GM21529 (cell line): ENCODE measurements at regions not wholly inside any gene's neighbourhood (a gene's known extent, or its start where the extent isn't known, plus 50 kb on each side); places are given as distances from the start of the nearest gene placed in this dataset.

ENCODE experiments used
- ATAC-seq: cut with Tn5 transposase; IDR thresholded peaks from one replicate; pipeline ENCODE4 v1.9.1; 2021; ENCODE audit not compliant: unreplicated experiment

DNA sequence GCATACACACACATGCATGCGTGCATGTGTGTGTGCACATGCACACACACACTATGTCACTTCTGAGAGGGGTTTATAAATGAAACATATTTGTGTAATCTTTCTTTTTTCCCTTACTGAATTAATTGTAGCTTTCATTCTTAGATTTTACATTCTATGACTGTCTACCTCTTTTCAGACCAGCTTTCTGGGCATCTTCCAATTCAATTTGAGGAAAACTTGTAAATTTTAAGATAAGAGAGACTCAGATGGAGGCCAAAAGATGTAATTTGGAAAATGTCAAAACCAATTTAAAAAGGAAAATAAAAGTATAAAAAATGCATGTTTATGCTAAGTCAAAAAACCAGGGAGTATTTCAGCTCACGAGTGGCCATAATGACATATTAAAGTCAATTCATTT lies 594.5 kb downstream of the OLFM4 start:
- ATAC-seq = no peak

DNA sequence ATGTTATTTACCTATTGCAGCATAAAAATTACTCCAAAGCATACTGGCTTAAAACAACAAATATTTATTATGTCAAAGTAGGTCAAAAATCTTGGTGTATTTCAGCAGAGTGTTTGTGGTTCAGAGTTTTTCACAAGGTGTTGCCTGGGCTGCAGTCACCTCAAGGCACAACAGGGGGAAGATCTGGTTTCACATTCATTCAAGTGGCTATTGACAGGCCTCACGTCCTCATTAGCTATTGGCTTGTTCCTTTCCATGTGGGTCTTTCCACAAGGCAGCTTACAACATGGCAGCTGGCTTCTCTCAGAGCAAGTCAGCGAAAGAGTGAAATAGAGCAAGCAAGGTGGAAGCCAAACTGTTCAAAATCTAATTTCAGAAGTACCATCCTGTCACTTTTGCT lies 602.9 kb downstream of the OLFM4 start:
- ATAC-seq = no peak

DNA sequence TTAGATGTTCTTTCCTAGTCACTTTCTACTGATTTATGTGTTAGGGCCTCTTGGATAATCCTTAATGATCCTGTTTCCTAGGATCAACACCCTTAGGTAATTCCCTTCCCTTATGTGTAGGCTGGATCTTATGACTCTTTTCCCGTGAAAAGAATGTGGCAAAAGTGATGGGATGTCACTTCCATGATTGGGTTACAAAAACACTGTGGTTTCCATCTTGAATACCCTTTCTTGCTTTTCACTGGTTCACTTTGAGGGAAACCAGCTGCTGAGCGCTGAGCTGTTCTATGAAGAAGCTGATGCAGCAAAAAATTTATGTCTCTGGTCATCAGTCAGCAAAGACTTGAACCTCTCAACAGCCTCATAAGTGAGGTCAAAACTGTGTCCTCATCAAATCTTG lies 609.4 kb downstream of the OLFM4 start:
- ATAC-seq = no peak

DNA sequence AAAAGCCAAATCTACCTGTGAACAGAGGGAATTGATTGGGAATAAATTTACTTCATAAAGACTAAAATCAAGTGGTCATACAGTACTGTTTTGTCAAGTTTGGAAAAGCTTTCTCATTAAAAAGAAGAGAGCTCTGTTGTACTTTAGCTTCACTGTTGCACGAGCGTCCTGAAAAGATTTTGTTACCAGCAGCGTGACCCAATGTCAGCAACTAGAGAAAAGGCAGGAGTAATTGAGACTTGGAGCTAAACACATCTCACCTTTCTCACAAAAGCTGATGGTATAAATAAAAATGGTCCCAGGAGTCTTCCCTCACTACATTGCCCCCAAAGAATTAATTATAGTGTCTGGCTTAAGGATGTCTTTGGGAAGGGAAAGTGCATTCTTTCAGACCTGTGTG lies 613.7 kb downstream of the OLFM4 start:
- ATAC-seq = no peak

DNA sequence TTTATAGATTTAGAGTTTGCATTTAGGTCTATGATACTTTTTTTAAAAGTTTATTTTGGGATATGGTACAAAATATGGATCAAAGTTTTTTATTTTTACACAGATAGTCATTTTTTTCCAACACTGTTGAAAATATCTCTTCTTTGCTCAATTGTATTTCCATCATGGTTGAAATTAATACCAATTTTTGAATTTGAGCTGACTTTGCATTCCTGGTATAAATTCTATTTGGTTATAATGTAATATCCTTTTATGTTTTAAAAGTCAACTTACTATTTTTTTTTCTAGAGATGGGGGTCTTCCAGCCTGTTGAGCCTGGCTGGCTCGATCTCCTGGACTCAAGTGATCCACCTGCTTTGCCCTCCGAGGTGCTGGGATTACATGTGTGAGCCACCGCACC lies 620.1 kb downstream of the OLFM4 start:
- no peak for ATAC-seq

DNA sequence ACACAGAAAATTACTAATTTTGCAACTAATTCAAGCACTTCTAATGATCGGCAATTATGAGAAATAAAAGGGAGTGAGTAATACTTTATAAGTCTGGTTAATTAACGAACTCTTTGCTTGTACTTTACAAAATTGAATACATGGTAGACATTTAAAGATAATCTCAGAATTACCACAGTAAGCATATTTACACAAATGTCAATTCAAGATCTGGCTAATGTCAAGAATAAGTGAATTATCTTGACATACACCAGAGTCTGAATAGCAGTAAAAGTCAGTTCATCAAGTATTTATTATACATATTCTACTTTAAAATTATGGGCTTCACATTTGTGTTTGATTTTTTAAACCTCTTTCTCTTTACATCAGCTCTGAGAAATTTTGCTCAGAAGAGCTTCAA lies 643.4 kb downstream of the OLFM4 start:
- ATAC-seq = no peak

DNA sequence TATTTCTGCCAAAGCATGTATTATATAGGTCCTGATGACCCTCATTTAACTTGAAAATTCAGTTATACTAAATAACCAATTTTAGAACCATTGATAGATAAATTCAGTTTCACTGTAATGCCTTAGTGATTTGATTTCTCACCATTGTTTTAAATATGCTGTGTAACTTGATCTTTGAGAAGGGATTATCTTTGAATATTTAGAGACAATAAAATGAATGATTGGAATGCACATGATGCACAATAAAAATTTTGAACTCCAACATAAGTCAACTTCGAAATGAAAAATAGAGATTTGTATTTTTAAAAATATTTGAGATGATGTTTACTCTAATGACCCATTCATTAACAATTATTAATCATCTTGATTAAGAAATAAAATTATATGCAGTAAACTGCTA lies 654.5 kb downstream of the OLFM4 start:
- no peak for ATAC-seq

DNA sequence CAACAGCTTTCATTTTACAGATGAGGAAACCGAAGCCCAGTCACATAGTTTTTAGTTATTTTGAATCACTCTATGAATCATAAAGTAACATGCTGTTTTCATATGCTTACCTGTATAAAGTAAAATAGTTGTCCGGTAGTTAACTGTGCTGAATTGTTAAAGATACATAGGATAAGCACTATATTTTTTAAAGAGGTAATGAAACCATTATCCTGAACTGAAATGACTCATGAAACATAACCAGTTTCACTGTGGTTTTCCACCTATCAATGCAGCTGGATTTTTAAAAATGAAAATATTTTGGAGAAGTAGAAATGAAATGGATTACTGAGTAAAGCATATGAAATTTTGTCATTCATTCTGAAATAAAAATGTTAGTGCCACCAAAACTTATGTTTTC lies 655.0 kb downstream of the OLFM4 start:
- ATAC-seq = no peak

DNA sequence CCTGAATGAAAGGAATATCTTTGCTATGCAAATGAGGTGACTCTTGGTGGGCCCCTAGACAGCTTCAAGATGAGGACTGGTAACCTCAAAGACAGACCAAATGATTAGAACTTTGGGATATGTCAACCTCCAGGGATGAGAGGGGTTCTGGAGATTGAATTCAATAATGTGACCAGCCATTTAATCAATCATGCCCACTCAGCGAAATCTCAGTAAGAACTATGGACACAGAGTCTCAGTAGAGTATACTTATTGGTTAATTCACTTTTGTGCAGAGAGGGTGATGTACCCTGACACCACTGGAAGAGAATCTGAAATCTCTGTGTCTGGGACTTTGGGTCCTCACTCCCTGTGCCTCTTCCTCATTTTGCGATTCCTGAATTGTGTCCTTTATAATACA lies 662.8 kb downstream of the OLFM4 start:
- ATAC-seq = no peak

DNA sequence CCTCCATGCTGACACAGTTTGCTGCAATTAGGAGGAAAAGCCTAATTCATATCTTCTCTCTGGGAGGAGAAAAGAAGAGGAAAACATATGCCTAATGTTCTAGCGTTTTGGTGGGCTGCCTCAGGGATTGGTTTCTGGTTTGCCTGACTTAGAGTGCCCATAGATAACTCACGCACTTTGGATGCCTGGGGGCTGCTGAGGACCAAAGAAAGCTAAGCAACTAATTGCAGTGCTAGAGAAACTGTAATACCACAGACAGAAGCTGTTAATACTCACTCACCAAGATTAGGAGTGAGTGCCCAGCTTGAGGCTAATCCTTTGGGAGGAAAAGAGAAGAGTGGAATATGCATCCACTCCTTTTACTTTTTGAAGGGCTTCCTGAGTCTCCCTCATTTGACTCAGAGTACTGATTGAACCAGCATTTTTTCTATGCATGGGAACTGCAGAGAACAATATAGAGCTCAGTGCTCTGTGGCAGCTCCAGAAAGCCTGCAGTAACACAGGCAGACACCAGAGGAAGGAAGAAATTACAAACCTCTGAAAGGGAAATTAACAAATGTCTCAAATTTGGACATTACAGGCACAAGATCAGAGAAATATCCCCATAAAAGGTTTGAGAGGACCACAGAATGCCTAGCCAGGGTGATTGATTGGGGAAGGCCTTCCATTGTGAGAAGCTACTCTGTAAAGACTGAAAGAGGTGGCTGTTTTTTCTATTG lies 666.4 kb downstream of the OLFM4 start:
- no peak for ATAC-seq

DNA sequence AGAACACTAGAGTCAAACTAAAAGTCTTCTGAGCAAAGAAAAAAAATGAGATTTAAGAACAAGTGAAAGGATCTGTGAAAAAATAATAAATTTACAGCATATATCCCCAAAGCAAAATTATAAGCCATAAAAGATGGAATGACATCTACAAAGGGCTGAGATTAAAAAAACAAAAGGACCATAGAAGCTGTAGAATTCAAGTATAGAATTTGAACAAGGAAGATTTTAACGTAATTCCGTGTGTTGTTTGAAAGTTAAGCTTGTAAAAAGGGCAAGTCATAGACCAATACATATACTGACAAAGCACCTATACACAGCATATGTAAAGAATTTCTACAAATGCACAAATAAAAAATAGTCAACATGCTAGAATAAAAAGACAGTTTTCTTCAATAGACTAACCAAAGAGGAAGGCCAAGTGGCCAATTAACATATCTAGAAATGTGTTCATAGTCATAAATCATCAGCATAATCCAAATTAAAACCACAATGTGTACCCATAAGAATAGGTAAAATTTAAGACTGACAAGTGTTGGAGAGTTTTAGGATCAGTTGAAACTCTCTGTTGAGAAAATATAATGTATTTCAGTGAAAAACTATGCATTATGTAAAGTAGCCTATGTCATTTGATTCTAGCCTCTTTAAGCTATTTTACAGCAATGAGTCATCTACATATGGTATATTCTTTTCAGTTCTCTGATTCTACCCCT lies 674.9 kb downstream of the OLFM4 start:
- no peak for ATAC-seq

DNA sequence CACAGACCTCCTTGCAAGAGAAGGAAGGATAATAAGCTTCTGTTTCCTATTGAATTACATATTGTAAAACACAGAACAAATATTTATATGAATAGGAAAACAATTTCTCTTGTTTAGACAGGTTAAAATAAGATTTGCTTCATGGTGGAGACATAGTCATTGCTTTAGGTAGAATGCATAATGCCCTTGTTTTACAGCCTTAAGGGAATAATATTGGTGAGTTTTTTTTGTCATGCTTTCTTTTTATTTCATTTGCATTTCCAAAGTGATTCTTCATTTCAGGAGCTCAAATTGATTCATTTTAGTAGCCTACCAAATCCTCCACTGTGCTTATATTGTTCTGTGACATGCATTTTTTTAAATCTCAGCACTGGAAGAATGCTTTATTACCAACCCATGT lies 690.7 kb downstream of the OLFM4 start:
- no peak for ATAC-seq

DNA sequence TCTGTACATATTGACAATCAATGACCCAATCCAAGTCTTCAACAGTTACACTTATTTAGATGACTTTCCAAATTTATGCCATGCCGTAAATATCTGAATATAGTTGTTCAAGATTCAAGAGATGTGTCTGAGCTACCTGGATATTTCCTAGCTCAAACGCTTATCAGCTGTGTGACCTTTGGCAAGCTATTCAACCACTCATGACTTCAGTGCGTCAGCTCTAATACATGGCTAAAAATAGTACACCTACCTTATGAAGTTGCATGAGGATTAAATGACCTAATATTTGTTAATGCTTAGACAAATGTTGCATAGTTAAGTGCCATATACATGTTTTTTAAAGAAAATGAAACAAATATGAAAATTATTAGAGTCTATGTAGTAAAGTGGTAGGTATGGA lies 704.1 kb downstream of the OLFM4 start:
- ATAC-seq = no peak

DNA sequence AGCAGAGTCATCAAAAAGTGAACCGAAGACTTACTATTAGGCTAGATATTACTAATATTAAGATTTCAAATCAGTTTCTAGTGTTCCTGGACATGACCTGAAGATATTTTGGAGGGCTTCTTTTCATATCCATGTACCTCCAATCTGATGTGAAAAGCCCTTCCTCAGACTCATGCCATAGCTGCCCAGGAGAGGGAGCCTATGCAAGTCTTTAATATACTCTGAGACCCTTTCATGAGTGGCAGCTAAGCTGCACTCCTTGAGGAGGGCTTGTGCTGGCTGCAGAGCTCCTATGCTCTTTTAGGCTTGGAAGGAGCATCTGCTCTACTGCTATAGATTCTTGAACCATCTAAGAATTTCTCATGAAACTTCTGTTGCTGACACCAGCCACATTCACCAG lies 715.3 kb downstream of the OLFM4 start:
- ATAC-seq = no peak

DNA sequence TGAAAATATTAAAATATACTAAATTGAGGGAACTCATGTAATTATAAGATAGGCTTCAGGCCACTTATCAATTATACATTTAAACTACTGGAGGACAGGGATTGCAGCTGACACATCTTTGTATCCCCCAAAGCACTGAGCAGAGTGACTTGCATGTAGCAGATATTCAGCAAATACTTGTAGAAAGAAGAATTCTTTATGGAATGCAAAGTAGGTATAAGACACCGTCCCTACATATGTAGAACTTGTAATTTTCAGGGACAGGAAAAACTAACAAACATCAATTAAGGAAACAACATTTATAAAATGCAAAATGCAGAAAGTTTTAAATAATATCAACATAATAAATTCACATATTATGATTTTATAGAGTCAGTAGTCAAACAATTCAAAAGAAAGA lies 719.2 kb downstream of the OLFM4 start:
- no peak for ATAC-seq

DNA sequence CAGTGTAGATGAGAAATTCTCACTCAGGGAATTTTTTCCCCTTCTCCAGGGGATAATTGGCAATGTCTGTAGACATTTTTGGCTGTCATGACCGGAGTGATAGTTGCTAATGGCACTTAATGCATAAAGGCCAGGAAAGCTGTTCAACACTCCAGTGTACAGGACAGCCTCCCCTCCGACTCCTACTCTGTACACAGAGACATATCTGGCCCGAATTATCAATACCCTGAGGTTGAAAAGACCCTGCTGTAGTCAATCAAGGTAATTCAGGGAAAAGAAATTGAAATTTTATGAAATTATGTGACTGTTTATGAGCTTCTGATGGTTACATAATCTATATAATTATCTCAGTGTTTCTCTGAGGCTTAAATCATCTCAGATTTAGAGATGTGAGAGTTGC lies 720.7 kb downstream of the OLFM4 start:
- no peak for ATAC-seq

DNA sequence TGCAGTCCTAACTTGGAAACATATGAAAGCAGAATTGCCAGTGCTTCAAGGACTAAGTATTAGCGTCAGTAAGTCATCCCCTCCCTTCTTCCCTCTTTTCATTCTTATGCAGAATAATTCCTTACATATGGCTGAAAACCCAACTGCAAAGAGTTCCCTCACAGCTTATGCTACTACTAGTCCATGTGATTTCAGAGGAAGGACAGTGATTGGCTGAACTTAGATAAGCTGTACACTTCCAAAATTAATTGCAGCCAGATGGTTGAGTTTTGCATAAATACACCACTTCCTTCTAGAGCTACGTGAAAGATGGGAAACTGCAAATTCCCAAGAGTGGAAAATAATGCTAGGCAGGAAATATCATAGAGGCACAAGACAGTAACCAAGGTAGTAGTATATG lies 730.4 kb downstream of the OLFM4 start:
- no peak for ATAC-seq

DNA sequence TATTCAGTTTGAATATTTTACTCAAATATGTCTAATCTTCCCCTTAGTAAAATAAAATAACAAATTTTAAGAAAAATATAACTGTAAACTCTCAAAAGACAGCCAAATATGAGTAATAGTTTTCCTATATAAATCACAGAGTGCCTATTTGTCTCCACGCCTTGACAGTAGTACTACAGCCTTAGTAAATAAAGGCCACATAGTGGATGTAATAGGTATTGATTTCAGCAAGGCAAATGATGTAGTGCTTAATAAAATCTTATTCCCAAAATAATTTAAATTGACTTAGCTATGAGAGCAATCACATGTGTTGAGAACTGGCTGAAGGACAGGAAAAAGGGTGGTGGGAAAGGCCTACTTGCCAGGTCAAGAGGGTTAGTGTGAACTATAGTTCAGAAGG lies 747.2 kb downstream of the OLFM4 start:
- no peak for ATAC-seq

DNA sequence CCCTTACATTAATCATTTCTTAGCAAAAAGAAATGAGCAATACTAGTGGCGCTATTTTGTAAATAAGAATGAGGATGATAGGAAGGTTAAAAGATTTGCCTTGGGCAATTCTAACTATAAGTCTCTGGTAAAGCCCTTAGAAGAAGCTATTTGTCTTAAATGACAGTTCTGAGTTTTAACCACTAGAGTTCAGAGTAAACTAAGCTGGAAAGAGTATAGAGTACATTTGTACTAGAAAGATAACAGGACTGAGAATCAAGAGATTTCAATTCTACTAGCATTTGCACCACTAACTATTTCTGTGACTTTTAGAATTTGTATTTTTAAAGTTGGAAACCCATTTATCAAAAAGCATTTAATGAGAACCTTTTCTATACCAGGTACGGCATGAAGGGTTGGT lies 750.3 kb downstream of the OLFM4 start:
- no peak for ATAC-seq

DNA sequence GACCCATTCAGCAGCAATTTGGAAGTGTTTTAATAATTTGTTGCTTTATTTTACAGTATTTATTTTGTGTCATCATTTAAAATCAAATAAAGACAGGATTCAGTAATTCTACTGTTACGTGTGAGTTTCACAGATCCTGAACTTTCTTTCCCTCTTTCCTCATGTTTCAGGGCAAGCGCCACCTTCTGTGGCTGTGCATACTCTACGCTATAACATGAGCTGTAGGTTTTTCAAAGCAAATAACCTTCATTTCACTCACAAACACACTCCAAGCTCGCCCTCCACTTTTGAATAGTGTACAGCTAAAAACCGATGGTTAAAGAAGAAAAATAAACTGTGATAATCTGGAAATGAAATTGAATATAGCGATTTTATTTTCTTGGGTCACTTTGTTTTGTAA lies 753.3 kb downstream of the OLFM4 start:
- ATAC-seq = no peak

DNA sequence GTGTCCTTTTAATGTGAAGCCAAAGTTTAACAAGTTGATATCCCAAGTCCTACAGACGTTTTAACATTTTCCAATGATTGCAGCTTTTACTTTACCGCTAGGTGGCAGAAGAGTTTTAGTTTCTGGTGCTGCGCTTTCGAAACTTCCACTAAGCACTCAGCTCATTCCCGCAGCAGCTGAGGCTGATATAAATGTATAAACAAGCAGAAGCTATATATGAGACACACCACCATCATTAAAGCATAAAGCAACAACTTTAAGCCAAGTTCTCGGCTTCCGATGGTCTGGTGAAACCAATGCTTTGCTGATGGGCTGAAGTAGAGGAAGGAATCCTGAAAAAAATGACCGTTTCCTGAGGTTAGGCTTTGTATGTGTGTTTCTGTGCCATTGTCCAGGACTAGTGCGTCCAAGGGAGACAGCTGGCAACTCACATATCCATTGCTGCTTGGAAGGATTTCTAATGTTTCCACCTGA lies 753.9 kb downstream of the OLFM4 start:
- ATAC-seq = peak; percentile 82

DNA sequence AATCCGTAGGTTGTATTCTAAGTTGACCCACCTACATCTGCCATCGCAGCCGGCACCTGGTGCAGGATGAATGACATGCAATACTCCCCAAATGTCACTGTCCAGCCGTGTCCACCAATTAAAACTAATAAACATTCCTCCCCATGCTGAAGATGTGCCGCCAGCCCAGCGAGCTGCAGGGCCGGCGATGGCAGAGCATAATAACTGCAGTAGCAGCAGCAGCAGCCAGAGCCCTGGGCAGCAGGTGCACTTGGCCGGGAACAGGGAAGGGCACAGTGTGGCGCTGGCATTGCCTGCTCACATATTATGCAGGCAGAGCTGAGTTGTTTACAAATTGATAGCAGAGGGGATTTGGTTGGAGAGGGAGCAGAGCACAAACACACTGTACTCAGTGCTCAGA lies 754.9 kb downstream of the OLFM4 start:
- no peak for ATAC-seq

DNA sequence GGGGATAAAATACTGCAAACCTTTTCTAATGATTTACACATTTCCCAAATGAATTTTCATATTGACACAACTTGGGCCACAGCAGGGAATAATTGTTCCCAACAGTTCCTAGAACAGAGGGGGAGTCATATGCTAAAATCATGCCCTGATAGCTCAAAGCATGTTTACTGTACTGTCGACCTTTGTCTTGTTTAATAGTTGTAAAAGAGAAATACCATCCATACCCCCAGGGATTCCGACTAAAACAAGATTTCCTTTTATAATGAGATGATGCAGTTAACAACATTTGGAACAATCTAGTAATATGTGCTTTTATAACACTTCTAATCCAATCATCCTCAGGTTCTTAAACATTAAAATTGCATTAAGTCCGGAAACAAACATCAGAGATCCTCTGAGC lies 759.7 kb downstream of the OLFM4 start:
- no peak for ATAC-seq
